GM18502 (cell line): ENCODE measurements at regions not wholly inside any gene's neighbourhood (a gene's known extent, or its start where the extent isn't known, plus 50 kb on each side); places are given as distances from the start of the nearest gene placed in this dataset.
"Not testable (repeated sequence)": the region's sequence is repeated elsewhere in the genome, so short reads cannot be mapped to it uniquely, and the experiment has no call there.

Experiments
- ATAC-seq: cut with Tn5 transposase; IDR thresholded peaks from one replicate; pipeline ENCODE4 v1.9.1; 2021; ENCODE audit warnings: mild to moderate bottlenecking; ENCODE audit not compliant: unreplicated experiment, poor library complexity

- ATAC-seq: no peak
Measured at GRCh38 chr10:9450801-9451200, 1396.3 kb downstream of the GATA3 start.

GRCh38 chr10:9451211-9451773 lies 1396.8 kb downstream of the GATA3 start:
- no peak for ATAC-seq

- ATAC-seq: no peak
Measured at GRCh38 chr10:9452056-9452455, 1397.6 kb downstream of the GATA3 start.

GRCh38 chr10:9453871-9454270 lies 1399.4 kb downstream of the GATA3 start:
- not testable (repeated sequence) for ATAC-seq

- no peak for ATAC-seq
Measured at GRCh38 chr10:9469663-9470205, 1415.2 kb downstream of the GATA3 start.

GRCh38 chr10:9470581-9470980 lies 1416.1 kb downstream of the GATA3 start:
- ATAC-seq: no peak

- no peak for ATAC-seq
Measured at GRCh38 chr10:9501944-9502343, 1447.5 kb downstream of the GATA3 start.

- ATAC-seq: no peak
Measured at GRCh38 chr10:9504227-9504626, 1449.7 kb downstream of the GATA3 start.

GRCh38 chr10:9505546-9505945 lies 1451.1 kb downstream of the GATA3 start:
- ATAC-seq: no peak

- no peak for ATAC-seq
Measured at GRCh38 chr10:9508606-9509005, 1454.1 kb downstream of the GATA3 start.

- no peak for ATAC-seq
Measured at GRCh38 chr10:9510626-9511025, 1456.1 kb downstream of the GATA3 start.

GRCh38 chr10:9515922-9516321 lies 1461.4 kb downstream of the GATA3 start:
- ATAC-seq: no peak

- ATAC-seq: peak; percentile 86
Measured at GRCh38 chr10:9535744-9536143, 1481.3 kb downstream of the GATA3 start.

- ATAC-seq: no peak
Measured at GRCh38 chr10:9545073-9545472, 1472.6 kb upstream of the CELF2 start.

GRCh38 chr10:9547936-9548904 lies 1469.5 kb upstream of the CELF2 start:
- no peak for ATAC-seq

GRCh38 chr10:9550810-9551209 lies 1466.9 kb upstream of the CELF2 start:
- ATAC-seq: no peak

GRCh38 chr10:9554321-9554720 lies 1463.4 kb upstream of the CELF2 start:
- no peak for ATAC-seq

- ATAC-seq: no peak
Measured at GRCh38 chr10:9560976-9561375, 1456.7 kb upstream of the CELF2 start.

GRCh38 chr10:9561821-9562505 lies 1455.7 kb upstream of the CELF2 start:
- ATAC-seq: no peak

- no peak for ATAC-seq
Measured at GRCh38 chr10:9577746-9578145, 1439.9 kb upstream of the CELF2 start.
